ENCODE measurements at regions not wholly inside any gene's neighbourhood (a gene's known extent, or its start where the extent isn't known, plus 50 kb on each side); places are given as distances from the start of the nearest gene placed in this dataset.

- H3K4me3 ChIP-seq (ENCODE audit: low read length), result no peak overlapping the region
Measured at GRCh38 chr1:79681382-79681781, 674.9 kb upstream of the ADGRL4 start.

DNA sequence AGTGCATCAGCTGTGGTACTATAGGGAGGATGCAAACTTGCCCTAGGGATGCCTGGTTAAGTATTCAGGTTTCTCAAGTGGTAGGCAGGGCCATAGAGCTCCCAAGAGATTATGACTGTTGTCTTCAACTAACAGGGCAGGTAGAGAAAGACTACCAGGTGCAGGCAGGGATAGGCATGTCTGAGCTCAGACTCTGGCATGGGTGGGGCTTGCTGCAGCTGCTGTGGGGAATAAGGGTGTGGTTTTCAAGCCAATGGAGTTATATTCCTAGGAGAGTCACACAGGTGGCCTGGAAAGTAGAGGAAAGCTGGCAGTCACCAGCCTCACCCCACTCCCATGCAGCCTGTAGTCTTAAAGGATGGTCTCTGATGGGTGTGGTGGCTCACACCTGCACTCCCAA lies 673.4 kb upstream of the ADGRL4 start:
- H3K4me3 ChIP-seq (ENCODE audit: low read length), result no peak overlapping the region
- no peak overlapping the region for H3K27ac Mint-ChIP-seq
- ChIA-PET CTCF (no interaction called here), POLR2A (no interaction called here)
- H3K27me3 ChIP-seq (ENCODE audit: control insufficient read depth in 1 of 2, insufficient read depth in 2 of 2, low read length in 2 of 2), result no peaks in the 10 kb centered on the region
- no peak overlapping the region for H3K27ac ChIP-seq (ENCODE audit: low read depth in 1 of 2, low read length in 2 of 2)
- no peaks in the 10 kb centered on the region for H3K4me1 ChIP-seq (ENCODE audit: insufficient read depth, low read length)
- DNase-seq, result no peak
- H3K36me3 ChIP-seq (ENCODE audit: insufficient read depth, low read length), result no peaks in the 10 kb centered on the region
- H3K4me3 Mint-ChIP-seq, result no peak overlapping the region
- no peaks in the 10 kb centered on the region for H3K27me3 Mint-ChIP-seq
- H3K4me1 Mint-ChIP-seq (ENCODE audit: low read depth), result no peaks in the 10 kb centered on the region
- TF ChIP-seq, protein P1, sequence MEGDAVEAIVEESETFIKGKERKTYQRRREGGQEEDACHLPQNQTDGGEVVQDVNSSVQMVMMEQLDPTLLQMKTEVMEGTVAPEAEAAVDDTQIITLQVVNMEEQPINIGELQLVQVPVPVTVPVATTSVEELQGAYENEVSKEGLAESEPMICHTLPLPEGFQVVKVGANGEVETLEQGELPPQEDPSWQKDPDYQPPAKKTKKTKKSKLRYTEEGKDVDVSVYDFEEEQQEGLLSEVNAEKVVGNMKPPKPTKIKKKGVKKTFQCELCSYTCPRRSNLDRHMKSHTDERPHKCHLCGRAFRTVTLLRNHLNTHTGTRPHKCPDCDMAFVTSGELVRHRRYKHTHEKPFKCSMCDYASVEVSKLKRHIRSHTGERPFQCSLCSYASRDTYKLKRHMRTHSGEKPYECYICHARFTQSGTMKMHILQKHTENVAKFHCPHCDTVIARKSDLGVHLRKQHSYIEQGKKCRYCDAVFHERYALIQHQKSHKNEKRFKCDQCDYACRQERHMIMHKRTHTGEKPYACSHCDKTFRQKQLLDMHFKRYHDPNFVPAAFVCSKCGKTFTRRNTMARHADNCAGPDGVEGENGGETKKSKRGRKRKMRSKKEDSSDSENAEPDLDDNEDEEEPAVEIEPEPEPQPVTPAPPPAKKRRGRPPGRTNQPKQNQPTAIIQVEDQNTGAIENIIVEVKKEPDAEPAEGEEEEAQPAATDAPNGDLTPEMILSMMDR (IDR thresholded peaks at IDR 0.05), result no peak
- no peak for ATAC-seq (ENCODE audit: poor library complexity)
- peaks cover 5 to 14% of the 10 kb centered on the region in 2 experiments for H3K9me3 ChIP-seq (ENCODE audit: control insufficient read depth in 1 of 2, insufficient read depth in 1 of 2, low read length in 2 of 2)
- peaks cover 17% of the 10 kb centered on the region for H3K9me3 Mint-ChIP-seq
- no peaks in the 10 kb centered on the region for H3K36me3 Mint-ChIP-seq (ENCODE audit: low read depth)
- intact Hi-C loops (cut with DNase I, micrococcal nuclease), result no loop called here

More at GRCh38 chr1:79681382-79681781, 674.9 kb upstream of the ADGRL4 start:
- ATAC-seq (ENCODE audit: poor library complexity) (no peak), DNase-seq (no peak)
- no peaks in the 10 kb centered on the region for H3K36me3 ChIP-seq (ENCODE audit: insufficient read depth, low read length)
- H3K27ac Mint-ChIP-seq, result no peak overlapping the region
- no peaks in the 10 kb centered on the region for H3K36me3 Mint-ChIP-seq (ENCODE audit: low read depth)
- H3K9me3 Mint-ChIP-seq, result peaks cover 10% of the 10 kb centered on the region
- no peaks in the 10 kb centered on the region for H3K27me3 Mint-ChIP-seq
- intact Hi-C loops (cut with DNase I, micrococcal nuclease), result no loop called here
- peaks cover 5 to 14% of the 10 kb centered on the region in 2 experiments for H3K9me3 ChIP-seq (ENCODE audit: control insufficient read depth in 1 of 2, insufficient read depth in 1 of 2, low read length in 2 of 2)
- TF ChIP-seq, protein P1 (IDR thresholded peaks at IDR 0.05), result no peak
- POLR2A ChIA-PET, result no interaction called here
- CTCF ChIA-PET, result no interaction called here
- H3K4me3 Mint-ChIP-seq, result no peak overlapping the region
- no peaks in the 10 kb centered on the region for H3K4me1 ChIP-seq (ENCODE audit: insufficient read depth, low read length)
- no peaks in the 10 kb centered on the region for H3K27me3 ChIP-seq (ENCODE audit: control insufficient read depth in 1 of 2, insufficient read depth in 2 of 2, low read length in 2 of 2)
- H3K27ac ChIP-seq (ENCODE audit: low read depth in 1 of 2, low read length in 2 of 2), result no peak overlapping the region
- no peaks in the 10 kb centered on the region for H3K4me1 Mint-ChIP-seq (ENCODE audit: low read depth)

DNA sequence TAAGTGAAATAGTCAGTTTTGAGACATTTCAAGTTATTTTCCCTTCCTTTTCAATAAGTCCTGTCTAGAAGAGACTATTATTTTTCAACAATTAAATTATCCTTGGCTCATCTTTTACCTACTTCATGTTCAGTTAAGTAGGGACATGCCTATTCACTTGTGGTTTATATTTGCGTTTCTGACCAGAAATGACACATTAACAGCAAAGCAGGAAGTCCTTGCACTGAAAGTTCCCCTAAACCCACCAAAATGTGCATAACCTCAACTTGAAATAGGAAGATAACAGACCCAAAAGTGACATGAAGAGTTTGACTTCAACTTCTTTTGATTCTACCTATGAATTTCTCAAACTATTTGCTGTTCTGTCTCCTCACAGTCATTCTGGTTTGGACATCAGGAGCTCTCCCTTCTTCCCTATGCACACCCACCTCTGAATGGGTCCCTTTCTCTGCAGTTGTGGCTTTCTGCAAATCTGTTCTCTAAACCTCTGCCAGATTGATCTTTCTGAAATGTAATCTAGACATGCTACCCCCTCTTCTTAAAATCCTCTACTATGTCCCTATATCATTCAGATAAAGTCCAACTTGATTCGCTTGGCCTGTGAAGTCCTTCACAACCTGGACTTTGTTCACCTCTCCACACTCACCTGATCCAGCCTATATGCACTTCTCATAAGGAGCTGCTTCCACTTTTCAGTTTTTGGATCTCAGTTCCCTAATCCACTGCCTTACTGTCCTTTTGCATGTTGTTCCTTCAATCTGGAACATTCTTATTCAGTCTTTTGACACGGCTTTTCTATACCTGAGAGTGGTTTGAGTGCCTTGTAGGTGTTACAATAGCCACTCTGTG lies 661.5 kb upstream of the ADGRL4 start:
- no peaks in the 10 kb centered on the region for H3K27me3 Mint-ChIP-seq
- intact Hi-C loops (cut with DNase I, micrococcal nuclease), result no loop called here

More for the DNA sequence above, 661.5 kb upstream of the ADGRL4 start:
- ATAC-seq (ENCODE audit: poor library complexity), result no peak
- ChIA-PET CTCF (no interaction called here), POLR2A (no interaction called here)
- TF ChIP-seq, protein P1 (IDR thresholded peaks at IDR 0.05), result no peak
- no peak for DNase-seq
- no peak overlapping the region for H3K4me3 Mint-ChIP-seq
- no peaks in the 10 kb centered on the region for H3K27me3 ChIP-seq (ENCODE audit: control insufficient read depth in 1 of 2, insufficient read depth in 2 of 2, low read length in 2 of 2)
- H3K36me3 ChIP-seq (ENCODE audit: insufficient read depth, low read length), result no peaks in the 10 kb centered on the region
- no peak overlapping the region for H3K4me3 ChIP-seq (ENCODE audit: low read length)
- no peaks in the 10 kb centered on the region for H3K4me1 Mint-ChIP-seq (ENCODE audit: low read depth)
- peaks cover 0 to 8% of the 10 kb centered on the region in 2 experiments for H3K9me3 ChIP-seq (ENCODE audit: control insufficient read depth in 1 of 2, insufficient read depth in 1 of 2, low read length in 2 of 2)
- H3K4me1 ChIP-seq (ENCODE audit: insufficient read depth, low read length), result no peaks in the 10 kb centered on the region
- H3K27ac ChIP-seq (ENCODE audit: low read depth in 1 of 2, low read length in 2 of 2), result no peak overlapping the region
- no peak overlapping the region for H3K27ac Mint-ChIP-seq
- no peaks in the 10 kb centered on the region for H3K36me3 Mint-ChIP-seq (ENCODE audit: low read depth)
- peaks cover 6% of the 10 kb centered on the region for H3K9me3 Mint-ChIP-seq
